ENCODE measurements at regions not wholly inside any gene's neighbourhood (a gene's known extent, or its start where the extent isn't known, plus 50 kb on each side); places are given as distances from the start of the nearest gene placed in this dataset.

DNA sequence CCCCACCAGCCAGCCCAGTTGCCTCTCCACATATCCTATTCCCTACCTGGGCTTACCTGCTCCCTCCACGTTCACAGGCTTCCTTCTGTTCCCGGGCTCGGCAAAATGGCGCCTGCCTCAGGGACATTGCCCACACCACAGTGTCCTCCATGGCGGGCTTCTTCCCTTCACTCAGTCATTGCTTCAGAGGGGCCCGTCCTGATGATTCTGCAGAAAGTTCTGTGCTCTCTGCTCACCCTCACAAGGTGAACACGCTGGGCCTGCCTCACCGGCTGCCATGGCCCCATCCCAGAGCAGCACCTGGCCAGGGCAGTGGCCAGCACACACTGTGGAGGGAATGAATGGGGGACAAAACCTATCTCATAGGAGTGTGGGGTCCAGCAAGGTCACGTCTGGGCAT, 313.0 kb downstream of the GADD45G start:
- TF ChIP-seq SRF (IDR thresholded peaks at IDR 0.05; ENCODE audit: low read depth in 2 of 2, low read length in 2 of 2) (no peak), SPI1 (IDR thresholded peaks at IDR 0.05; ENCODE audit: borderline replicate concordance, insufficient read depth, low read depth, low read length) (no peak), CBX3 (IDR thresholded peaks at IDR 0.05; ENCODE audit: borderline replicate concordance, low read depth) (no peak), RAD51 (IDR thresholded peaks at IDR 0.05) (no peak), JUND (IDR thresholded peaks at IDR 0.05; ENCODE audit: low read depth, low read length) (no peak), NRF1 (conservative IDR thresholded peaks at IDR 0.05; ENCODE audit: low read depth, low read length) (no peak), POLR2AphosphoS2 (IDR thresholded peaks at IDR 0.05; ENCODE audit: low read depth, low read length) (no peak), ZBTB40 (IDR thresholded peaks at IDR 0.05; ENCODE audit: borderline replicate concordance) (no peak), ZNF622 (IDR thresholded peaks at IDR 0.05) (no peak), ATF2 (IDR thresholded peaks at IDR 0.05; ENCODE audit: low read length) (no peak), IKZF1 (conservative IDR thresholded peaks at IDR 0.05) (no peak)
- TF ChIP-seq, protein P1, sequence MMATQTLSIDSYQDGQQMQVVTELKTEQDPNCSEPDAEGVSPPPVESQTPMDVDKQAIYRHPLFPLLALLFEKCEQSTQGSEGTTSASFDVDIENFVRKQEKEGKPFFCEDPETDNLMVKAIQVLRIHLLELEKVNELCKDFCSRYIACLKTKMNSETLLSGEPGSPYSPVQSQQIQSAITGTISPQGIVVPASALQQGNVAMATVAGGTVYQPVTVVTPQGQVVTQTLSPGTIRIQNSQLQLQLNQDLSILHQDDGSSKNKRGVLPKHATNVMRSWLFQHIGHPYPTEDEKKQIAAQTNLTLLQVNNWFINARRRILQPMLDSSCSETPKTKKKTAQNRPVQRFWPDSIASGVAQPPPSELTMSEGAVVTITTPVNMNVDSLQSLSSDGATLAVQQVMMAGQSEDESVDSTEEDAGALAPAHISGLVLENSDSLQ (IDR thresholded peaks at IDR 0.05), result no peak
- TF ChIP-seq, protein P2, sequence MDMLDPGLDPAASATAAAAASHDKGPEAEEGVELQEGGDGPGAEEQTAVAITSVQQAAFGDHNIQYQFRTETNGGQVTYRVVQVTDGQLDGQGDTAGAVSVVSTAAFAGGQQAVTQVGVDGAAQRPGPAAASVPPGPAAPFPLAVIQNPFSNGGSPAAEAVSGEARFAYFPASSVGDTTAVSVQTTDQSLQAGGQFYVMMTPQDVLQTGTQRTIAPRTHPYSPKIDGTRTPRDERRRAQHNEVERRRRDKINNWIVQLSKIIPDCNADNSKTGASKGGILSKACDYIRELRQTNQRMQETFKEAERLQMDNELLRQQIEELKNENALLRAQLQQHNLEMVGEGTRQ (IDR thresholded peaks at IDR 0.05; ENCODE audit: borderline replicate concordance, low read depth, low read length), result no peak
- DNase-seq (ENCODE audit: low read depth, low spot score) (no peak), ATAC-seq (no peak), FAIRE-seq (no peak)
- BruUV-seq (replicated peaks), result no TSS peak
- intact Hi-C loops (cut with micrococcal nuclease; ENCODE audit: unreplicated experiment) (loop anchor here (5.0 kb wide), 1 partner anchor 184 kb away; no protein-coding TSS in a partner anchor), in situ Hi-C loops (cut with MboI) (loop anchor here (10.0 kb wide), 1 partner anchor 313 kb away; the partner anchor contains the start of gene GADD45G)
- Histone ChIP-seq H3K27me3 (replicated peaks in 1 of 2; ENCODE audit: control insufficient read depth in 2 of 2, insufficient read depth in 2 of 2, low read length in 1 of 2) (peaks cover 0 to 1% of the 10 kb centered on the region in 2 experiments; a peak in 3 of 4 replicates), H3K4me2 (ENCODE audit: control insufficient read depth, insufficient read depth) (no peak overlapping the region), H3K79me2 (ENCODE audit: control insufficient read depth, insufficient read depth, low read length) (no peaks in the 10 kb centered on the region), H3K9me3 (replicated peaks; ENCODE audit: control insufficient read depth, insufficient read depth, low read length) (no peaks in the 10 kb centered on the region), H4K20me1 (ENCODE audit: control insufficient read depth, insufficient read depth) (no peaks in the 10 kb centered on the region), H3K9ac (ENCODE audit: control insufficient read depth, insufficient read depth, low read length) (no peak overlapping the region), H3K4me1 (ENCODE audit: control insufficient read depth, insufficient read depth, low read length) (no peaks in the 10 kb centered on the region), H3K36me3 (ENCODE audit: control insufficient read depth in 2 of 2, insufficient read depth in 2 of 2, low read length in 1 of 2) (no peaks in the 10 kb centered on the region), H3K4me3 (no peak overlapping the region), H2AFZ (ENCODE audit: control insufficient read depth, low read depth, low read length) (no peak overlapping the region), H3K27ac (ENCODE audit: control insufficient read depth, insufficient read depth) (no peak overlapping the region)
- ChIA-PET CTCF (interaction anchor here (2.1 to 4.7 kb wide), 3 partner anchors 184 to 317 kb away, joined by 7 to 36 read pairs (median 13); no protein-coding TSS in a partner anchor), RAD21 (ENCODE audit: unreplicated experiment) (interaction anchor here (0.7 to 2.5 kb wide), 2 partner anchors 178 to 314 kb away, joined by 3 to 30 read pairs; no protein-coding TSS in a partner anchor), POLR2A (no interaction called here), SMC1A (ENCODE audit: uncharacterized antibody, unreplicated experiment) (interaction anchor here (0.6 kb wide), 1 partner anchor 292 kb away, joined by 3 read pairs; no protein-coding TSS in a partner anchor)
- WGBS (ENCODE audit: insufficient coverage, insufficient replicate concordance, low lambda C conversion rate, missing lambda C conversion rate), result 25% methylated on average over 9 of the region's 9 CpGs
